SKM-1 treated with dmso at 0.1 percent for 144 hours (cell line): ENCODE measurements at regions not wholly inside any gene's neighbourhood (a gene's known extent, or its start where the extent isn't known, plus 50 kb on each side); places are given as distances from the start of the nearest gene placed in this dataset.

Experiments used
- DNase-seq: peaks from one replicate; lab custom pipeline; 2025; ENCODE audit not compliant: unreplicated experiment; lab: John Stamatoyannopoulos, UW

DNA sequence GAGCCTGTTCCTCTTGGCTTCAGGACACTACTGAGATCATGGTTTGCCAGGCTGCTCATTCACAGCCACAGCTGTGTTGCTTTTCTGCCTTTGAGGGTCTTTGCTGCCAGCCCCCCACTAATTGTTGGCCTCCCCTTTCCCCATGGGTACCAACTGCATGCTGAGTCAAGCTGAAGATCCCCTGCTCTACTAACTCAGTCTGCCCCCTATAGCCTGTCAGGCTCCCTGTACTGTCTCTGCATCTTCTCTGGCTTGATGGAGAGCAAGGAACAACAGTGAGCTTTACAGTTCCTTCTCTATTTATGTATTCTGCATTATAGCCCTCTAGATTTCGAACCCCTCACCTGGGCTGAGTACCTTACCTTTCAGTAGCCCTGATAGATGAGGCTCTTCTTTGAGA, 257.6 kb upstream of the CADM1 start:
- DNase-seq, result no peak

DNA sequence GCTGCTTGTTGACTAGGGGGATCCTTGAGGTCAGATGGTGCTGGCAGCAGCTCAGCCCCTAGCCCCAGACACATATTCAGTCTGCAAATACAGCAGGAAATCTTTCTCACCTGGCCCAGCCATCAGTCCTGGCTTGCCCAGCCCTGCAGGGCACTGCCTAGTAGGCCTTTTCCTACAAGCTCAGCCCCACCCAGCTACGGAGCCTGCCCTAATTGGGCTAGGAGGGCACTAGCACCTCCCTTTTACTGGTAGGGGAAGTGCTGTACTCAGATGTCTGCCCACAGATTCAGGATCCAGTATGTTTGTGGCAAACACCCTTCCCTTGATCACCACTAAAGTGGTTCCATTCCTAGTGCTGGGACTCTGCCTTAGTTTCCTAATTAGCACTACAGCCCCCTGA, 257.1 kb upstream of the CADM1 start:
- DNase-seq, result no peak

DNA sequence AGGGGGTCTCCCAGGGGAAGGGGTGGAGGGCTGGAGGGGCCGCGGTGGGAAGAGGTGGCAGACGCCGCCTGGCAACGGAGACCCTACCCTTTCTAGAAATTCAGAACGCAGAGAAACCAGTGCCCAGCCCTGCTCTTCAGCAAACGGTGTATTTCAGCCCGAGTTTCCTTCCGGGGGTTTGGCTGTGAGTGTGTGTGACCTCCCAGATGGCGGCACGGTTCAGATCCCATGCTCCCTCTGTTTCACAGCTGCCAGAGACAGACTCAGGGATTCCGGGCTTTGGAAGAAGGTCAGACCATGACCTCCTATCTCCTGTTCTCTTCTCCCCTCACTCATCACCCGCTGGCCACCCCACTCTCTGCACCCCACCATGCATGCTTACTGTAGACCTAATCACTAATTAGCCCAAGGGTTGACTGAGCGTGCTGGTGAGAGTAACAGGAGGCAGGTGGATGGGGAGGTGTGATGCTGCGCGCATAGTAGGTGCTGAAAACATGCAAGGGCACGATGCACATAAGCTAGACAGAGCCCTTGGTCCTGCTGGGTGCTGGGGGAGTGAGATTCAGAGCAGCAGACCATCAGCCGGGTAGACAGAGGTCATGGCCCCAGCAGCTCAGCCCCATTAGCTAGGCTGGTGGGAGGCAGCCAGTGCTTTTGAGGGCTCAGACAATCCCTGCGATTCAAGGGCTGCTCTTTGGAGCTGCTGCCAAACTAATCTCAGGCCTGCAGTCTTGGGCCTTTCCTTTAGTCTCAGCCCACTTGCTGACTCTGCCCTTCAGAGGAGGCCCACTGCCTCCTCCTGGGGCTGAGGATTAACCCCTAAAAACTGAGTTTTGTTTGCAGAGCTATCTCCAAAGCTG, 256.5 kb upstream of the CADM1 start:
- DNase-seq, result no peak

DNA sequence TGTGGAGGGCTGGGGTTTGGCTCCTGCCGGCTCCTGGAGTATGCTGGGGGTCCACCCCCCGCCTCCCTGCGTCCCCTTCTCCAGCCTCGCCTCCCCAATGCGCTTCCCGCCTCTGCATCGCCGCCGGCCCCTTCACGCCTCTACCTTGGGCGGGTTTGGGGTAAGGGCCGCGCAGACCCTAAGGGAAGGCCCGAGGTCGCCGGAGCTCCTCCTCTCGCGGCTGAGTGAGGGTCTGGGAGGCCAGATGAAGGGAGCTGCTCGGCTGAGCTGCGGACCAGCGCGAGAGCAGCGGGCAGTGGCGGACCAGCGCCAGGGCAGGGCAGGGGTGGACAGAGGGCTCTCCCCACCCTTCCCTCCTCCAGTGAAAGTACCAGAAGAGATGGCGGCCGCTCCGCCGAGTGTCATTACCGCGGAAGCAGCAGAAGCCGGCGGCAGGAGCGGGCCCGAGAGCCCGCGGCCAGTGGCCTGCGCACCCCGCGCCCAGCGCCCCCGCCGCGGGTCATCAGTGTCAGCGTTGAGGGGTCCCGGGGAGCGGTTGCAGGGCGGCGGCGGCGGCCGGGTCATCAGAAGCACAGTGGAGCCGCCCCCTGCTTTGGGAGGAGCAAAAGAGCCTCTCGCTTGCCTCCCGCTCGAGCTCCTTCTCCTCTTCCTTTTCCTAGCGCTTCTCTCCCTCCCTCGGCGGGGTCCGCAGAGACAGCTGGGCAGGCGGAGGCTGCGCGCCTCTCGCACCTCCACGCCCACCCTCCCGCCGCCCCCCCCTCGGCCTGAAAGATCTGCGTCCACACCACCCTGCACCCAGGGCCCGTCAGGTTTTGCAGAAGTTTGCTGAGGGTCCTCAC, 255.6 kb upstream of the CADM1 start:
- DNase-seq, result no peak

DNA sequence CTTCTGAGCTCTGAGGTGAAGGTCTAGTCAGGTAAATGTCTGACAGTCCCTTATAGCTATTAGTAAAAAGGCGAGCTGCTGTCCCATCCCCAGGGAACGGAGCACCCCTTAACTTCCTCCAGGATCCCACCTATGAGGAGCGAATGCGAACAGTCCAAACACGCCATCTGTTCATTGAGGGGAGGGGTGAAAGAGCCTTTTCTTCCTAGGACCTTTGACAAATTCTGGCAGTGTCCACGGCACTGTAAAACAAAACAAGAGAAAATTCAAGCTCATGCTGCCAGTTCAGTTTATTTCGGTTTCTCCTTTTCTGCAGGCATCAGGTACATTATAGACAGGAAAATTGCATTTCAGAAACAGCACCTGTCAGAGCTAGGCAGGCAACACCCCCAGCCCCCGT, 253.8 kb upstream of the CADM1 start:
- no peak for DNase-seq

DNA sequence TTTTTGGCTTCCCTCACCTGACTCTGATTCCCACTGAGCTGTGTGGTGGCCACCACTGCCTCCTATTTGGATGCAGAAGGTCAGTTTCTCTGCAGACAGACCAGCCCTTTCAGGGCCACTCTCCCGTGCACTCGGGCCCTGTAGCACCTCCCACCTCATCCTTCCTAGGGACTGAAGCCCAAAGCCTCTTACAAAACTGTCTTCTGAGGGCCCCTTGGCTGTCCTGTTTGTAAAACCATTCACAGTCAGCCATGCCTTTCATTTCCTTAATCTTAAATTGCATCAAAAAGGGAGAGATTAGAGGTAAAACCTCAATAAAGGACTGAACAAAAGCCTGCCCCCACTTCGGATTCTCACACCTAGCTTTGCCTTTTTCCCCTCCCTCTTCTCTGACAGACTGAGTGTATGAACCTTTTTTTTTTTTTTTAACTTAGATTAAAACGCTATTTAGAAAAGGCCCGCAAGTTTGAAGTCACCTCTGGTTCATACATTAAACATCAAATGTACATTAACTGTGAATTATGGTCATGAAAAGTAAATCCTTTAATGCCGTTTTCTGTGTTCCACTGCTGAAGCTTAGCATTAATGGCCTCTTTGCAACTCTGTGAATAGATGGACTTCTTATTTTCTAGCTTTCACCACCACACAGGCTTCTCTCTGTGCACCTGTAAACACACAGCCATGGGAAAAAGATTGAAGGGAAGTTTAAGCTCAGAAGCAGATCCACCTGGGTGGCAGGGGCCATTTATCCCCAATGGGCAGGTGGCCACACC, 247.2 kb upstream of the CADM1 start:
- DNase-seq, result no peak

DNA sequence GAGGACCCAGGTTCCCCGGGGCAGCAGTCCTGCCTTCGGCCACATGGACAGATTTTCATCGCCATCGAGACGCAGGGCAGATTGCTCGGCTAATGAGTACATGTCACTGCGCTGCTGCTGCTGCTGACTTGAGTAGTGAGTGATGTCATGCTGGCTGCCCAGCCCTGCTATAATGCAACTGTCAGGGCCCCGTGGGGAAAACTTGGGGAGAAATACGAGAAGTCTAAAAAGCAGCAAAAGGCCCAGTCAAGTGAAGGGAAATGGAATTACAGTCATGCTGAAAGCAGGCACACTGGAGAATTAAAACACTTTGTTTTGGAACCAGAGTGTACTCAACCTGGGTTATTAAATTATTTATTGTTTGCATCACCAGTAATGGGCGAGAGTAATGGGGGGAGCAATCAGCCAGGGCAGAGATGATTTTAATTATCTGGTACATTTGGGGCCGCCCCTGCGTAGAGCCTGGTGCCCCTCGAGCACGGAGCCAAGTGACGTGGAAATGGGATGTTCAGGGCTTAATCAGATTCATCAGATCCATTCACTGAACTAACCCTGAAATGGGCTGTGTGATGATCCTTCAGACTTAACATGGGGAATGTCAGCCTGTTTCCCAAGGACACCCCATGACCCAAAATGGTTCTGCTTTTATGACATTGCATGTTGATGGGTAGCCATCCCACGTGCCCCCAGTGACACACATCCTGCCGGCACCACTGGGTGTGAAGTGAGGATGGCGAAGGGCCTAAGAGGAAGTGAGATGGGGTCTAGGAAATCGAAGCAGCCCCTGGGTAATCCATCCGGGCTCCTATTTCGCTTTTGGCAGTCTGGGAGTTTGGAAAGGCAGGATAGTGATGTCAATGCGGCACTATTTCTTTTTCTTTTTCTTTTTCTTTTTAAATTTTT, 241.6 kb upstream of the CADM1 start:
- DNase-seq, result no peak

DNA sequence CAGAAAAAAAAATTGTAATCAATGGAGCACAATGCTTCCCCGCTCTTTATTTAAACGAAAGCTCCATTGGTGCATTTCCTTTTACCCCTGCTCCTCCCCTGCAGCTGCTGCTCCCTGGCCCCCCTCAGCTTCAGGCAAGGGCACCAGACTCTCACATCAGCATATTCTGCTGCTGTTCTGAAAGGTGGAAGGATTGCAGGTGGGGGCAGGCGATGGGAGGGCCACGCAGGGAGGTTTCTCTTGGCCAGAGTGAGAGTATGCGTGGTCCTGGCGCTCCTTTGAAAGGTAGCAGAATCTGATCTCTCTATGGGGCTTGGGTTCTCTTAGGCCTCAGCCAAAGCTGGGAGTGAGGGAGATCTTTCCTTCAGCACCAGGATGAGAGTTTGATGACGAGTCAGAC, 240.9 kb upstream of the CADM1 start:
- DNase-seq, result no peak

DNA sequence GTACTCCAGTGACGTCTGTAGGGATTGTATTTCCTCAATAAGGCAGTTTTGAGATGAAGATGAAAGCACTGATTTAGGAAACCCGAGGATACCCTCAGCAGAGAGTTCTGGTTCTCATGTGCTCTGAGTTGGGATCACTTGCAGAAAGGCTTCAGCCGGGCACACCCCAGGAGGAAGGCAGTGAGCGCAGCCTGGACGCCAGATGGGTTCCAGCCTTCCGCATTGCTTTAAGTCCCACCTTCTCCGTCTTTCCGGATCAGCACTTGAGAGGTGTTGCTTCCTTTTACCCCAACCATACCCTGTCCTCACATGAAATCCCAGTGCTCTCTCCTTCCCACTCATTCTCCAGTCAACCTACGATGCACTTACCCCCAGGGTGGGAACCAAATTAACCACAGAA, 239.5 kb upstream of the CADM1 start:
- no peak for DNase-seq

DNA sequence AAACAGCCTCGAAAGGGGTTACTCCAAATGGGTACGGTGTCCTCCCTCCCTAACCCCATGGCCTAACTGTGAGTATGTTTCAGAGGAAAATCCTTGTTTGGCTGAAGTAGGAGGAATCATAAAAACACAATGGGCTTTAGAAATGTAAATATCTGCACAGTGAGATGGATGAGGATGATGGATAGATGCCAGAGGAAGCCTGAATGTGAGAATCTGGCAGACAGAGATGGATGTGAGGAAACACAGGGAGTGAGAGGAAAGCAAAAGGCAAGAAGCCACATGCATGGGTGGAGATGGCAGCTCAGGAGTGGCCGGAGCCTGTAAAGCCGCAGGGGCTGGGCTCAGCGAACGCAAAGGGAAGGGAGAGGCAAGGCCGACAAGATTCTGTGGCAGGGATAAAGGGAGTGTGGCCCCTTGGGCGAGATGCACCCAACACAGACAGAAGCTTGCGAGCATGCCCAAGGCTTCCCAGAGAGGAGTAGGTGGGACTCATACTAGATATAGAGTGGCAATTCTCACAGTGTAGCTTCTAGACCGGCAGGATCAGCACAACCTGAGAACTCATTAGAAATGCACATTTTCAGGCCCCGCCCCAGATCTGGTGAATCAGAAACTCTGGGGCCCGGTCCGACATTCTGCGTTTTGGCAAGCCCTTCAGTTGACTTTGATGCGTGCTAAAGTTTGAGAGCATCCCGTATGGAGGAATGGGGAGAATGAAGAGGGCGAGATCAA, 237.3 kb upstream of the CADM1 start:
- DNase-seq, result no peak

DNA sequence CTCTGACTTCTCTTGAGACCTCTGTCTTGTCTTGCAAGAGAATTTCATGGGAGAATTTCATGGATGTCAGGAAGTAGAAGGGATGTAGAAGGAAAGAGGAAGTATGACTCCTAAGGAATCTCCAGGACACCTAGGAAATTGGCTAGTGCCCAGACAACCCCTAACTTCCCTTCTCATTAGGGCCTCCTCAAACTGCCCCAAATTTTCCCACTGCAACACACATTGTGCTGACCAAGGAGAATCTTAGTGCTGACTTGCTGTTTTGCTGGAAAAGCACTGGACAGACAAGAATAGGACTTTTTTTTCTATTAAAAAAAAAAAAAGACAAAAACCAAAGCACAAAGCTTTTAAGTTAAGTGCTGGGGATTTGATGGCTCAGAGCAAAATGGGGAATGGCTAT, 236.1 kb upstream of the CADM1 start:
- no peak for DNase-seq

DNA sequence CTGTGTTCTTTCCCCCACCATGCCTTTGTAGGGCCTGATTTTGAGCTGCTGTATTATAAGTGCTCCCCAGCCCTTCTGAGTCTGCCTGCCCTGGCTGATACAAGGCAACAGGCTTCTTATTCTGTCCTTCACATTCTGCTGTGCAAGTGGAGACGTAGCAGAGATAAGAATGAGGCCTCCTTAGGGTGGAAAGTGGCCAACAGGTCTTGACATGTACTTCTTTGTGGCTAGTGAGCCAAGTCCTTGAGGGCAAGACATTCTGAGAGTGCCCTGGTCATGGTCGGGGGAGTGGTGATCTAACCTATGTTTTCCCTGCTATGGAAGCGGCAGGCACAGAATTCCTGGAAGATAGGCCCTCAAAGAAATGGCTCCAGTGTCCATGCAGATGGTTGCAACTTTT, 235.7 kb upstream of the CADM1 start:
- no peak for DNase-seq

DNA sequence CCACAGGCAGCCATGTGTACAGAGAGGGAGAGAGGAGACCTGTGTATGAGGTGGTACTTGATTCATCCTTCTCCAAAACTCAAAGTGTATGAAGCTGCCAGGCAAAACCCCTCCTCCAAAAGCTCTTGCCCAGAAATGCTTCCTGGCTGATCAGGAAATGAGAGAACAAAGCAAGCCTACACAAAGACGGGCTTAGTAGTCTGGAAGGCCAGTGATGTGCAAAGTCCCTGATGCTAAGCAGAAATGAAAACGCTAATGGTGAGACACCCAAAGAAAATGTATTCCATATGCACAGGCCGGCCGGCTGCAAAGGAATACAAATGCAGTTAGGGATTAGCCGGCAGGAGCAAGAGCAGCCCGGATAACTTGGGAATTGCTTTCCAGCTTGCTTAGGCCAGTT, 234.9 kb upstream of the CADM1 start:
- DNase-seq, result no peak

DNA sequence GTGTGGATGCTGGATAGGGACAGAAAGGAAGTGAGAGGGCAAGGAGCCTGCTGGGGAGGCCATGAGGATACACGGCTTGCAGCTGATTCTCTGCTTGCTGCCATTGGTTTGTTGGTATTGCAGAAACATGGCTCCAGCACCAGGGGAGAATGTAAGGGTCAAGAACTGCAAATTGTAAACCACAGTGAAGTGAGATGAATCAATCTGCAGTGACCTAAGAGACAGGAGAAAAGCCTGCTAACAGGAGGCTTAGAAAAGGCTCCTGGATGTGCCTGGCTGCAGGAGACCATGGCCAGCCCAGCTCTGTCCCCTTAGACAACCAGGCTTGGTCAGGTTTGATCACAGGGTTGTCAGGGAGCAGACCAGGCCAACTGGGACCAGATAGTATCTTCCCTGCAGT, 233.7 kb upstream of the CADM1 start:
- DNase-seq, result no peak

DNA sequence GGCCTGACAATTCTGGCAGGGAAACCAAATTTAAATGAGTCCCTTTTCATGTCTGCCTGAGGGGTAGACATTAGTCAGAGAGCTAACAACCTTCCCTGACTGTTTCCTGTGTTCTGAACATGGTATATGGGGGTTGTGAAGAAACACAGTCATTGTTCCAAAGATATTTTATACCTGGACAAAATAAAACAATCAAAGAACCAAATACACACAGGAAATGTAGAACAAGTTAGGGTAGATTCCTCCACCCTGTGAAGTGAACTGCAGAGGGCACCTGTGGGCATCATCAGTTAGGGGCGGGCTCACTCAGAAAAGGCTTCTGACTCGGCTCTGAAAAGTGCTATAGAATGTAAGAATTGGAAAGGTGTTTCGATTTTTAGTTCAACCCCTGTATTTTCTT, 231.9 kb upstream of the CADM1 start:
- DNase-seq, result no peak

DNA sequence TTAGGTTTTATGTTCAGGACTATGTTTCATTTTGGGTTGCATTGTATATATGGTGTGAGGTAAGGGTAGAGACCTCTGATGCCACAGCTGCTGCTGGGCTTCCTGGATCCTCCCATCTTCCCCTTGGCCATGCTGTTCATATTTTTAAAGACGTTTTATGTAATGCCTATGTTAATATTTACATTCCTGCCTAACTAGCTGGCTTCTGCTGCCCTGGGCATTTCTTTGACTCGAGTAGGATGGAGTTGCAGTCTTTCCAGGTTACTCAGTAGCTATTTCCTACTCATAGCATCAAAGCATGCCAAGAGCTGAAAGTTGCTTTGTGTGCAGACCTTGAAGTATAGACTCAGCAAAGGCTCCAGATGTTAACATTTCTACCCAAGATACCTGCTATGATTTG, 220.5 kb upstream of the CADM1 start:
- no peak for DNase-seq

DNA sequence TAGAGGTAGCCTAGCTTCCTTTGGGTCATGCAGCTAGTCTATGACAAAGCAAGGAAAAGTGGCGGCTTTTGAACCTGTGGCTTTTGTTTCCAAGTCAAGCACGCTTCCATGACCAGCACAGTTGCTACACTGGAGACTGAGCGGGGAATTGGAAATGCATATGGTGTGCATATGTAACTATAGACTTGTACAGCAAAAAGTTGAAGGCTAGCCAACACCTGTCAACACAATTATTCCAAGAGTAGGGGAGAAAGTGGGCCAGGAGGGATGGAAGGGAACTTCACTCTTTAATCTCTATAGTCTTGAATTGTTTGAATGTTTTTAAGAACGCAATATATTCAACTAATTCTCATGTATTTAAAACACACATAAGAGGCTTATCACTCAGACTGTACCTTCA, 218.5 kb upstream of the CADM1 start:
- DNase-seq, result no peak

DNA sequence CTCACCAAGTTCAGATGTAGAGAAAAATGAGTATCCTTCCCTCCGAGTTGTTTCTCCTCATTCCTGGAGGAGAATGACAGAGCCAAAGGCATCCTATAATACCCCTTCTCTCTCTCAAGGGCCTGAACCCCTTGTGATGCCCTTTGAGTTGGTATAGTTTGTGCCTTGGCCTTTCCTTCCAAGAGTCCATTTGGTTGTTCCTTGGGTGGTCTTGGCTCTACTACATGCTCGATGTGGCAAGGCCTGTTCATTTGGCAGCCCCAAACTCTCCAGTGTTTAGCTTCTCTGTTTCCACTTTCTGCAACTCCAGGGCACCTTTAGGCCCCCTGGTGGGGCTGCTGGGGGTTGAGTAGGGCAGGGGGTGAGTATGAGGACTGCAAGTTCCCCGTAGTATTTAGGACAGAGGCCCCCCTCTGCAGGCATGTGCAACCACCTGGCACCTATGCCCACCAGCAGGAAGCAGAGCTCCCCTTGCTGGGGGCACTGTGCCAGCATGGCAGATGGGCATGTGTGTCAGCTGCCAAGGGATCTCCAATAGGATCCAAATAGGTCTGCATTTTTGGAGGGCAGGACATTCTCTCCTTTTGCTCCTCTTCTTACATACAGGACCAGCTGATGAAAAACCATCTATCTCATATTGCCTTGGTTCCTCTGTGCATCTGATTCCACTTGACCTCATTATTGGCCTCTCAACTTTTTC, 217.2 kb upstream of the CADM1 start:
- no peak for DNase-seq

DNA sequence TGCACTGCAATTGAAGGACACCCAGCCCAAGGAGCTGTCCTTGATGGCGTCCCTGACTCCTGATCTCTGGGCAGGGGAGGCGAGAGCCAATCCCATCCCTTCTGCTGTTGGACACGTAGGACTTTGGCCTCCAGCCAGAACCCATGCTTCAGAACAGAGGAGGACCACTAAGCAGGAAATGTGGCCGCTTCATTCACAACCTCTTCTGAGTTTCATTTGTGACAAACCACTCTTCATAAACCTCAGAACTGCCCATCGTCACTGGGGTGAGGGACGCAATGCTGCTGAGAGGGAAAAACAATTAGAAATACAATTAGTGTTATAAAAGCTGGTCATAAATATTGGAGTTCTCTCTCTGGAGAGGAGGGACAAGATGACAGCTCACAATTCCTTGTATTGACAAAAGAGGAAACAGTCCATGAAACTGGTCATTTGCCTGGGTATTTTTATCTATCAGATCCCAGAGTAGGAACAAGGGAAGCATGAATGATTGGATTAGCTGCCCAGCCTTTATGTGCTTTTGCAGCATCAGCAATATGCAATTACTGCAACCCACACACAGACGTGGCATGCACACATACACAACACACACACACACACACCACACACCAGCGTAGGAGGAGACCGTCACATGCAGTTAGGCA, 216.5 kb upstream of the CADM1 start:
- no peak for DNase-seq
